ENCODE measurements at regions not wholly inside any gene's neighbourhood (a gene's known extent, or its start where the extent isn't known, plus 50 kb on each side); places are given as distances from the start of the nearest gene placed in this dataset.
"Not testable (repeated sequence)": the region's sequence is repeated elsewhere in the genome, so short reads cannot be mapped to it uniquely, and the experiment has no call there.

GRCh38 chr5:42989190-42989589 lies 50.9 kb downstream of the ANXA2R start:
- DNase-seq = no peak

- DNase-seq = no peak
These were observed 51.6 kb downstream of the ANXA2R start for GRCh38 chr5:42988568-42988967.

- DNase-seq = no peak
These were observed 54.7 kb downstream of the ANXA2R start for GRCh38 chr5:42985129-42986037.

GRCh38 chr5:42984307-42984706 lies 55.8 kb downstream of the ANXA2R start:
- no peak for DNase-seq

- DNase-seq = no peak
These were observed 58.0 kb downstream of the ANXA2R start for GRCh38 chr5:42982107-42982622.

- DNase-seq = not testable (repeated sequence)
These were observed 58.6 kb downstream of the ANXA2R start for GRCh38 chr5:42981417-42982106.

GRCh38 chr5:42981015-42981414 lies 59.1 kb downstream of the ANXA2R start:
- not testable (repeated sequence) for DNase-seq

- not testable (repeated sequence) for DNase-seq
These were observed 59.7 kb downstream of the ANXA2R start for GRCh38 chr5:42980391-42980790.

GRCh38 chr5:42979242-42979641 lies 60.9 kb downstream of the ANXA2R start:
- not testable (repeated sequence) for DNase-seq

GRCh38 chr5:42974536-42974935 lies 65.6 kb downstream of the ANXA2R start:
- DNase-seq = no peak

- DNase-seq = no peak
These were observed 69.2 kb downstream of the ANXA2R start for GRCh38 chr5:42970636-42971559.

GRCh38 chr5:42965934-42966333 lies 74.2 kb downstream of the ANXA2R start:
- DNase-seq = no peak

GRCh38 chr5:42963412-42963811 lies 76.7 kb downstream of the ANXA2R start:
- no peak for DNase-seq

GRCh38 chr5:42962124-42962523 lies 78.0 kb downstream of the ANXA2R start:
- no peak for DNase-seq

GRCh38 chr5:42960506-42960905 lies 79.6 kb downstream of the ANXA2R start:
- DNase-seq = no peak

- no peak for DNase-seq
These were observed 83.6 kb downstream of the ANXA2R start for GRCh38 chr5:42956551-42956950.

- no peak for DNase-seq
These were observed 87.1 kb downstream of the ANXA2R start for GRCh38 chr5:42953041-42953440.

GRCh38 chr5:42952578-42952974 lies 87.5 kb downstream of the ANXA2R start:
- no peak for DNase-seq

- DNase-seq = peak; percentile 83
These were observed 88.8 kb downstream of the ANXA2R start for GRCh38 chr5:42951293-42951840.

GRCh38 chr5:42950456-42951292 lies 89.4 kb downstream of the ANXA2R start:
- peak; percentile 60 for DNase-seq

- DNase-seq = no peak
These were observed 90.0 kb downstream of the ANXA2R start for GRCh38 chr5:42950116-42950455.
